ENCODE measurements at regions not wholly inside any gene's neighbourhood (a gene's known extent, or its start where the extent isn't known, plus 50 kb on each side); places are given as distances from the start of the nearest gene placed in this dataset.

DNA sequence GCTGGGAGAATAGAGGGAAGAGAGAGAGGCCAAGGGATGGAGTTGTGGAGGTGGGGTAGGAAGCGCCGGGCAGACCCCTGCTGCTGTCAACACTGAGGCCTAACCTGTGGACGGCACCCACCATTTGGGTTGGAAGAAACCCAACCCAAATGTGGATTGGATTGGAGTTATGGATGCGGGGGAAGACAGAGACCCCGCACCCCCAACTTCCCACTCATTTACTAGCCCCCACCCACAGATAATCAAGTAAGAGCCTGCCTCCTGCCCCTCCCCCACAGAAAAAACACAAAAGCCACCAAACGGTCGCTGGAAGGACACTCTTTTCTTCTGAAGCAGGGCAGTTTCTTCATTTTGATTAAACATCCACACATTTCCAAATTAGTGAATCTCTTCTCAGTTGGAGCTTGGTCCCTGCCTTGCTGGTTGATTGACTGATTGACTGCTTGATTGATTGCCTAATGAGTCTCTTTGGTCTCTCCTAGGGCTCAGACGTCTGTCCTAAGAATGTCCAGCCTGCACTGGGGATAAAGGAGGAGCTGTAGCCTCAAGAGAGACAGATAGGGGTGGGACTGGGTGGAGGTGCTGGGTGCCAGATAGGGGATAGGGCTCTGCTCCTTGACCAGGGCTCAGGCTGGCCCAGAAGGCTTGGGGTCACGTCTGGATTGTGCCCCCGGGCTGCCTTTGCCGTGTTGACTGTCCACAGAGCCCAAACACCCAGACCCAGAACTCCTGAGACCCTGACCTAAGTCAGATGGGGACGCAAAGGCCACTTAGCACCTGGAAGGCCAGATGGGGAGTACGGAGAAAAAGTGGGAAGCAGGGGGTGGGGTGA is 74.9 kb upstream of the FOXP4 start:
- DNase-seq (ENCODE audit: low read depth), result no peak

DNA sequence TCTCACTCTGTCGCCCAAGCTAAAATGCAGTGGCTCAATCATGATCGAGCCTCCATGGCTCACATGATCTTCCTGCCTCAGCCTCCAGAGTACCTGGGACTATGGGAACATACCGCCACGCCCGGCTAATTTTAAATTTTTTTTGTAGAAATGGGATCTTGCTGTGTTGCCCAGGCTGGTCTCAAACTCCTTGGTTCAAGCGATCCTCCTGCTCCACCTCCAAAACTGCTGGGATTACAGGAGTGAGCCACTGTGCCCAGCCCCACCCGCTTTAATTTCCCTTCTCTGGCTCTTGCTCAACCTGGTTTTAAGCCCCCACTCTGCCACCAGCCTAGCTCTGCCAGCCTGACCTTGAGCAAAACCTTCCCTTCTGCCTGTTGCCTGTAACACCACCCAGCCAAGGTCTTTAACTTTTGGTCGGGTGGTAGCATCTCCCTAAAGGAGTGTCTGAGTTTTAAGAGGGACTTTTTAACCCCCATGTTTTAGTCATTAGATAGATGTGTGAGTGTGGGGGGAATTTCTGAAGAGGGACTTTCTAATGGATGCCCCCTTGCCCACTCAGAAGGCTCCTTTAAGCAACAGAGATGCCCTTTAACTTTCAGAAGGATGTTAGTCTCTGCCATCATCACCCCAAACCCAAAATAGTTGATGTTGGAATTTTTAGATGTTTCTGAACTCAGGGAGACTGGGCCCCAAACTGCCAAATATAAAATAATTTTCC is 71.8 kb upstream of the FOXP4 start:
- DNase-seq (ENCODE audit: low read depth), result no peak

DNA sequence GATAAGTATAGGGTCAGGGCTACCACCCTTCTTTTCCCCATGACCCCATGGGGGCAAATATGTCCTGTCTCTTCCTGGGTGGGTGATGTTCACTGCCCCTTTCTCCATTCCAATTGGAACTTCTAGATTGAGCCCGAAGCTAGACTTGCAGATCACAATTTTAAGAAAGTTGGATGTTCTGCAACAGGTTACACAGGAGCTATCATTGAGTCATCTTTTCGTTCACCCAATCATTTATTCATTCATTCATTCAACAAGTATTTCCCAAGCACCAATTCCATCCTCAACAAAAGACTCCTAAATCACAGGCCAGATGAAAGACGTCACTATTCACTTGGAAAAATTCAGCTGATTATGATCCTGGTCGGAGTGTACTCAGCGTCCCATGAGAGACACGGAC is 71.0 kb upstream of the FOXP4 start:
- no peak for DNase-seq (ENCODE audit: low read depth)

DNA sequence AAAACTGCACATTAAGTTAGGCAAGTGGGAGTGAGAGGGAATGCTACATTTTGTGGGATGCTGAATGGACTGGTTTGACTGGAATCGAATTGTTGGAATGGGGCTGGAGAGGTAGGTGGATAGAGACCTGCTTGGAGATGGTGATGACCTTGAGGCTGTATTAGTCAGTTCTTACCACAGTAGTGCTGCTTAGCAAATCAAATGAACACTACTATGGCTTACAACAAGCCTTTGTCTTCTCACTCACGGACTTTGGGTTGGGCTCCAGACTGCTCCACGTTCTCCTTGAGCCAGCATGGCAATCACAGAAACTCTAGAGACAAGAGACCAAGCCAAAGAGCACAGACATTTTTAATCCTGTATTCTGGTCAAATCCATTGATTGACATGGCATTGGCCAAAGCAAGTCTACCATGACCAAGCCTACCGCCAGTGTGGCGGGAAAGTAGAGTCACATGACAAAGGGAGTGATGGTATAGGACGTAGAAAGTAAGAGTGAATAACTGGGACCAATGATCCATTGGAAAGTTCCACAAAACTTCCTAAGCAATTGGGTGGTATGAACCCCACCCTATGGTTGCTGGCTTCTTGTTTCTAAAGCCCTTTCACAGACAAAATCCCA is 70.3 kb upstream of the FOXP4 start:
- no peak for DNase-seq (ENCODE audit: low read depth)

DNA sequence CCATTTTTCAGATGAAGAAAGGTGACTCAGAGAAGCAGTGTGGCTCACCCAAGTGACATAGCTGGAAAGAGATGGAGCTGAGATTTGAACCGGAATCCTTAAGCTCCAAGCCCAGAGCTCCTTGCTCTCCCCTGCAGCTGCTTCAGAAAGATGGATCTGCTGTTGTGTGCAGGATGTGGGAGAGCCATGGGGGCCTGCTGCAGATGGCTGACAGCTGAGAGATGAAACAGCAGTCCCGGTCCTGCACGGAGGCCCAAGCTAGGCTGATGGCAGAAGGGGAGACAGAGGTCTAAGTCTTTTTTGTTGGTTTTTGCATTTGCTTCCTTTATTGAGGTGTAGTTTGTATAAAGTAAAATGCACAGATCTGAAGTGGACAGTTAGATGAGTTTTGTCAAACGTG is 69.8 kb upstream of the FOXP4 start:
- DNase-seq (ENCODE audit: low read depth), result no peak

DNA sequence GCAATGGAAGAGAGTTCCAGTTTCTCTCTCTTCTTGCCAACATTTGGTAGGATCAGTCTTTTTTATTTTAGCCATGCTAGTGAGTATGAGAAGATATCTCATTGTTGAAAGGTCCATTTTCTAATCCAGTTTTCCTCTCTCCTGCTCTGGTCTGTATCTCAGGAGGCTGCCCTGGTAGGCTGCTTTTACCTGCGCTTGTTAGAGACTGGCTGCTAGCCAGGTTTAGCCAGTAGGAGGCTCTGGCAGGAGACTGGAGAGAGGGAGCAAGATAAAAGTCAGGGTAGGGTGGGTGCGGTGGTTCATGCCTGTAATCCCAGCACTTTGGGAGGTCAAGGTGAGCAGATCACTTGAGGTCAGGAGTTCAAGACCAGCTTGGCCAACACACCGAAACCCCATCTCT is 68.6 kb upstream of the FOXP4 start:
- no peak for DNase-seq (ENCODE audit: low read depth)

DNA sequence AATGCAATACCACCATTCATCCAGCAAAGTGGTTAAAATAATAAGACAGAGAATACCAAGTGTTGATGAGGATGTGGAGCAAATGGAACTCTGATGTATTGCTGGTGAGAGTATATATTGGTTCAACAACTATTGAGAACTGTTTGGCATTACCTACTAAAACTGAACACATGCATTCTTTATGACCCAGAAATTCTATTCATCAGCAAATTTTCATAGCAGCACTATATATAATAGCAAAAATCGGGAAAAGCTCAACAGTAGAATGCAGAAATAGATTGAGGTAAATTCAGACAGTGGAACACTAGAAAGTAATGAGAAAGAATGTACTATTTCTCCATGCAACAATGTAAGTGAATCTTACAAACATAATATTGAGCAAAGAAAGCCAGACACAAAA is 62.2 kb upstream of the FOXP4 start:
- no peak for DNase-seq (ENCODE audit: low read depth)

DNA sequence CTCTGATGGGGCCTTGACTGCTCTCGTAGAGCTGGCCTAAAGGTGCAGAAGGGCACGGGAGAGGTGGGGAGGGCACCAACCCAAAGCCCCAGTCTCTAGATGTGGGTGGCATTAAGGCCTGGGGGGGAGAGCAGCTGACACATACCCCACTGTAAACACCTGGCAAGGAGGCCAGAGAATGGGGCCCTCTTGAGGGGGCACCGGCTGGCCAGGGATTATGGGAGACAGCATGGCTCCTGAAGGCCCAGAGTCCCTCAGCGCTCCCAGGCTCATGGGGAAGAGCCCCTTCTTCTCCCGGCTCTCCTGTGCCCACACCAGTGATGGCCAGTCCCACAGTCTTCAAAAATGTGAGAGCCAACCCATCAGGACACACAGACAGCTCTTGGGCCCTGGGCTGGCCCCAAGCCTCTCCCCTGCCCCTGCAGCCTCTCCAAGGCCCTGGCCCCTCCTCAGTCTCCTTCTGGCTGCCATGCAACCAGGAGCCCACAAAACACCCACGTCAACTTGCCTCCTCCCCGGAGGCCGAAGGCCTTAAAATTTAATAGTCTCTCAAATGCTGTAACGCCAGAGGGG is 58.2 kb upstream of the FOXP4 start:
- no peak for DNase-seq (ENCODE audit: low read depth)

DNA sequence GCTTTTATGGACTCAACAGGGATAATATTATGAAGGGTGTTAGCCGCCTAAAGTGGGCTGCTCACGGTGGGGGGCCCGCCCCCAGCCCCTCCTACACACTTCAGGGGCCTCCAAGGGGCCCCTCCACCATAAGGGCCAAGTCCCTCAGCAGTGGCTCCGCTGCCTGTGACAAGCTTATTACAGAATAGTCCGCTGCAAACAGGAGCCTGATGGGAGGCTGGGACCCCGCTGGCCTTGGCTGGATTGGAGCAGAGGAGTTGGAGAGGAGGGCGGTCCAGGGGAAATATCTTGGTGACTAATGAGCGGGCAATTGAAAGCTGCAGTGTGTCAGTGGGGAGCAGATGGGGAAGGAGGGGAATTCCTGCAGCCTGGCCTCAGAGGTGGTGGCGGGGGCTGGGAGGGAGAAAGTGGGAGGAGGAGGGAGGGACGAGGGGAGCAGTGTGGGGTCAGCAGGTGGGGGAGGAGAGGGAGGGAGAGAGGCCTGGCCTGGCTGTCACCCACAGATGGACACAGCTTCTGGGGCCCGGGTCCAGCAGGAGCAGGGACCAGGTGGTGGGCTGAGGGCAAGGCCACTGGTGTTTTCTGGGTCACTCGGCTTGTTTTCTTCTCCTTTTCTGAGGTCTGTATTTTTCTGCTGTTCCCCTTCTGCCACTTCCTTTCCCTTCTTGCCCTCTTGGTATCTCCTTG is 57.6 kb upstream of the FOXP4 start:
- DNase-seq (ENCODE audit: low read depth), result no peak

DNA sequence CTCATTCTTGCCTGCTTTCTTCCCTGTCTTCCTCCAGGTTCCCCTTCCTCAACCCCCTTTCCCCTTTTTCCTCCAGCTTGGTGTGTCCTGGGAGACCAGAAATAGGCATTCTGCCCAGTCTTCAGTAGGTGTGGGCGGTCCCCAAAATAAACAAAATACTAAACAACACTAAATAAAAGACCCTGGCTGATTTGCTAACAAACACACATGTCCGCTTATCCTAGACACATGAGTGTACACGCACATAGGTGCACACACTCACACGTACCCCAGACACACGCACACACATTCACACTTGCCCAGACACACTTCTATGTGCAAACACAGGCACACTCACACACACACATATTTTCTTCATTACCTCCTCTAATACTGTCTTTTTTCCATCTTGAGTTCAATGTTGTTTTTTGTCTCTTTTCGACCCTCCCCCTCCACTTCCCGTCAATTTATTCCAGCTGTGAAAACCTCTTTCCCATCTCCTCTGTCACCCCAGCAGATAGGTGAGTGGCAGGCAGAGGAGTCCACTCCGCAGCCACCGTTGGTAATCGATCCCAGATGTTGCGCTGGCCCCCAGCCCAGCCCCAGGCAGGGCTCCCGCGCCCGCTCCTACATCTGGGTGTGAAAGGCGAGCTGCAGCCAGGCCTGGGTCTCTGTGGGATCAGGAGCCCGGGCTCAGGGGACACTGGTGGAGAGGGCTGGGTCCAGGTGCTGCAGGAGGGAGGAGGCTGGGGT is 56.9 kb upstream of the FOXP4 start:
- DNase-seq (ENCODE audit: low read depth), result no peak

DNA sequence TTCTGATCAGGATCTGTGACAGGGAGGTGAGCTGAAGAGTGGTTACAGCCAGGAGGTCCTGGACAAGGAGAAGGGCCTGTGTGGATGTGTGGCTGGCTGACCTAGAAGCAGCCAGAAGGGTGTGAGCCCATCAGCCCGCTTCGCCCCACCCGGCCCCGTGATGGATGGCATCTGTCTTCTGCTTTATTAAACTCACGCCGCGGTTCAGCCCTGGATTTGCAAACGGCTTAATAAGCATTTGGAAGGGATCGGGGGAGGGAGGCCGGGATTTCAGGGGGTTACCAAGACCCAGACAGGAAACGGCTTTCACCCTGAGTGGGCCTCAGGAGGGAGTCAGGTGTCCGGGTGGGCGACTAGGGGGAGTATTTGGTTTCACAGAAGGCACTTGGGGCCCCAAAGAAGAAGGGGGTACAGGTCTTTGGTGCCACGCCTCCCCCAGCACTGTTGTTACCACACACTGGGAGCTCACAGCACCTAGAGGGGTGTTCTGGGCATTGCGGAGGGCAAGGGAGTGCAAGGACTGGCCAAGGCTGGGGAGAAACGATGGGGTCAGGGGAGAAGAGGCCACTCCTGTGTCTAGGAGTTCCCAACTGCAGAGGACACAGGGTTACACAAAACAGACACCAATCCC is 53.8 kb upstream of the FOXP4 start:
- no peak for DNase-seq (ENCODE audit: low read depth)

DNA sequence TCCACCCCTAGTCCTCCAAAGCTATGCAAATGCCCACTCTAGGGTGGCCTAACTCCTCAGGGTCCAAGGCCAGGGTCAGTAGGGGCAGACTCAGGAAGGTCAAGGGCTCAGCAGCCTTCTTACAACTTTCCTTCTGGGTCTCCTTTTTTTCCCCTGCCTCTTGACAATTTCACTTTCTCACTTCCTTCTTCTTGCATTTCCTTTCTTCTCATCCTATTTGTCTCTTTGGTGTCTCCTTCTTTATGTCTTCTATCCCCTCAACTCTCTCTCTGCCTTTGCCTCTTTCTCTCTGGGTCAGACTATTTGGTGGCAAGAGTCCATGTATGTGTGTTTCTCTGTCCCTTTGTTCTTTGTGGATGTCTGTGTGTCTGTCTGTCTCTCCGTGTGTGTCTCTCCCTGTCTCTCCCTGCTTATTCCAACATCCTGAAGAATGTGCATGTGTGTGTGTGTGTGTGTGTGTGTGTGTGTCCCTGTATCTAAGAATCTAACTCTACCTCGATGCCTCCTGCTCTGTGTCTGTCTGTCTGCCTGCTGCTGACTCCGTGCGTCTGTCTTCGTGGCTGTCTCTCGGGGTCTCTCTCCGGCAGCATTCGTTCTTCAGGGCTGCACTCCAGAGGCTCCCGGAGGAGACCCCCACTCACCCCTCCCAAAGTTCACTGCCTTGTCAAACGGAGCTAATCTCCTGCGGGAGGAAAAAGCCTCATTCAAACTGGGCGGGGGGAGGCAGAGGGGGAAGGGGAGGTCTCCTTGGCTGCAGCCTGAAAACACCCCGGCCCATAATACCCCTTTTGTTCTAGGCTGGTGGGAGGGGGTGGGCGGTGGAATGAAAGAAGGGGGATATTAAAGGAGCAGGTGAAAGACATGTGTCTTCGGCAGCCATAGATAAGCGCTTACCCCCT is 51.7 kb upstream of the FOXP4 start:
- DNase-seq (ENCODE audit: low read depth), result no peak

Measured in stimulated activated CD8-positive, alpha-beta memory T cell treated with anti-CD3 and anti-CD28 coated beads, Interleukin-15, amount 100 ng/mL, for 1 hour (primary cell).